ENCODE measurements at regions not wholly inside any gene's neighbourhood (a gene's known extent, or its start where the extent isn't known, plus 50 kb on each side); places are given as distances from the start of the nearest gene placed in this dataset.
"Not testable (repeated sequence)": the region's sequence is repeated elsewhere in the genome, so short reads cannot be mapped to it uniquely, and the experiment has no call there.

GRCh38 chr9:97774673-97775072 is 77.5 kb upstream of the XPA start:
- H3K9me3 Mint-ChIP-seq (ENCODE audit: unreplicated experiment) = peaks cover 9% of the 10 kb centered on the region
- Histone ChIP-seq H3K79me2 (ENCODE audit: insufficient read depth, low read length) (no peaks in the 10 kb centered on the region), H3K4me3 (ENCODE audit: insufficient read depth, low read depth, low read length) (no peak overlapping the region), H4K20me1 (ENCODE audit: insufficient read depth, low read length) (no peaks in the 10 kb centered on the region), H3K36me3 (ENCODE audit: insufficient read depth, low read length) (no peaks in the 10 kb centered on the region), H2AFZ (ENCODE audit: low read depth, low read length) (no peak overlapping the region), H3K4me2 (ENCODE audit: low read length) (no peak overlapping the region), H3K9me3 (ENCODE audit: insufficient read depth, low read depth, low read length) (peaks cover under 1% of the 10 kb centered on the region), H3K9ac (ENCODE audit: low read length) (no peak overlapping the region), H3K4me1 (ENCODE audit: insufficient read depth, low read length) (peaks cover 12% of the 10 kb centered on the region), H3K27me3 (ENCODE audit: insufficient read depth, low read length) (no peaks in the 10 kb centered on the region), H3K27ac (ENCODE audit: low read depth, low read length) (no peak overlapping the region)
- H3K36me3 Mint-ChIP-seq (ENCODE audit: low read depth, unreplicated experiment) = peaks cover 2% of the 10 kb centered on the region
- DNase-seq (ENCODE audit: low read depth) (no peak), FAIRE-seq (no peak)
- peaks cover 19% of the 10 kb centered on the region for H3K27me3 Mint-ChIP-seq (ENCODE audit: low read depth, unreplicated experiment)
- H3K4me3 Mint-ChIP-seq (ENCODE audit: unreplicated experiment) = no peak overlapping the region
- TF ChIP-seq CTCF (IDR thresholded peaks at IDR 0.05; ENCODE audit: insufficient read depth, low read depth, low read length) = no peak
- no peak for TF ChIP-seq EZH2 (IDR thresholded peaks at IDR 0.05; ENCODE audit: insufficient read depth, low read length)
- no peak overlapping the region for H3K27ac Mint-ChIP-seq (ENCODE audit: unreplicated experiment)
- H3K4me1 Mint-ChIP-seq (ENCODE audit: low read depth, unreplicated experiment) = peaks cover 1% of the 10 kb centered on the region

- H4K20me1 ChIP-seq (ENCODE audit: insufficient read depth, low read length); H2AFZ ChIP-seq (ENCODE audit: low read depth, low read length); H3K27ac Mint-ChIP-seq (ENCODE audit: unreplicated experiment); H3K4me1 Mint-ChIP-seq (ENCODE audit: low read depth, unreplicated experiment); H3K27me3 Mint-ChIP-seq (ENCODE audit: low read depth, unreplicated experiment); H3K27ac ChIP-seq (ENCODE audit: low read depth, low read length); H3K4me2 ChIP-seq (ENCODE audit: low read length); H3K36me3 ChIP-seq (ENCODE audit: insufficient read depth, low read length); H3K36me3 Mint-ChIP-seq (ENCODE audit: low read depth, unreplicated experiment); DNase-seq (ENCODE audit: low read depth); H3K4me3 Mint-ChIP-seq (ENCODE audit: unreplicated experiment); H3K4me3 ChIP-seq (ENCODE audit: insufficient read depth, low read depth, low read length); H3K9me3 ChIP-seq (ENCODE audit: insufficient read depth, low read depth, low read length); H3K79me2 ChIP-seq (ENCODE audit: insufficient read depth, low read length); H3K27me3 ChIP-seq (ENCODE audit: insufficient read depth, low read length); H3K4me1 ChIP-seq (ENCODE audit: insufficient read depth, low read length); FAIRE-seq; H3K9ac ChIP-seq (ENCODE audit: low read length): not testable (repeated sequence)
- peaks cover 11% of the 10 kb centered on the region for H3K9me3 Mint-ChIP-seq (ENCODE audit: unreplicated experiment)
These were observed 74.3 kb upstream of the FOXE1 start for GRCh38 chr9:97778740-97779139.

- H3K9me3 ChIP-seq (ENCODE audit: insufficient read depth, low read depth, low read length) = peaks cover 3% of the 10 kb centered on the region
- no peaks in the 10 kb centered on the region for H3K4me1 ChIP-seq (ENCODE audit: insufficient read depth, low read length)
- no peak overlapping the region for H3K27ac ChIP-seq (ENCODE audit: low read depth, low read length)
- H3K79me2 ChIP-seq (ENCODE audit: insufficient read depth, low read length) = no peaks in the 10 kb centered on the region
- TF ChIP-seq EZH2 (IDR thresholded peaks at IDR 0.05; ENCODE audit: insufficient read depth, low read length) (no peak), CTCF (IDR thresholded peaks at IDR 0.05; ENCODE audit: insufficient read depth, low read depth, low read length) (no peak)
- Mint-ChIP-seq H3K36me3 (ENCODE audit: low read depth, unreplicated experiment) (peaks cover 2% of the 10 kb centered on the region), H3K4me1 (ENCODE audit: low read depth, unreplicated experiment) (no peaks in the 10 kb centered on the region), H3K4me3 (ENCODE audit: unreplicated experiment) (no peak overlapping the region), H3K9me3 (ENCODE audit: unreplicated experiment) (peaks cover 11% of the 10 kb centered on the region), H3K27me3 (ENCODE audit: low read depth, unreplicated experiment) (peaks cover 4% of the 10 kb centered on the region), H3K27ac (ENCODE audit: unreplicated experiment) (no peak overlapping the region)
- H3K36me3 ChIP-seq (ENCODE audit: insufficient read depth, low read length) = no peaks in the 10 kb centered on the region
- no peak for DNase-seq (ENCODE audit: low read depth)
- no peaks in the 10 kb centered on the region for H4K20me1 ChIP-seq (ENCODE audit: insufficient read depth, low read length)
- no peak overlapping the region for H3K4me3 ChIP-seq (ENCODE audit: insufficient read depth, low read depth, low read length)
- H3K4me2 ChIP-seq (ENCODE audit: low read length) = no peak overlapping the region
- H3K27me3 ChIP-seq (ENCODE audit: insufficient read depth, low read length) = peaks cover 2% of the 10 kb centered on the region
- H3K9ac ChIP-seq (ENCODE audit: low read length) = no peak overlapping the region
- FAIRE-seq = no peak
- no peak overlapping the region for H2AFZ ChIP-seq (ENCODE audit: low read depth, low read length)
These were observed 73.4 kb upstream of the FOXE1 start for GRCh38 chr9:97779608-97780007.

Data from astrocyte (in vitro differentiated cells and primary cell).